HCT116 (cell line): ENCODE measurements at regions not wholly inside any gene's neighbourhood (a gene's known extent, or its start where the extent isn't known, plus 50 kb on each side); places are given as distances from the start of the nearest gene placed in this dataset.

Experiments used
- ATAC-seq: fragments of 200-7000 bp; cut with Tn5 transposase; 2 replicates; pipeline ENCODE4 v1.9.1; 2020; ENCODE audit warnings: mild to moderate bottlenecking, moderate library complexity
- BruUV-seq: library from RNA; stranded (reverse); fragments of 400-500 nt; replicated peaks from 2 replicates; lab custom pipeline; 2021; lab: Mats Ljungman, UMichigan
- CTCF ChIA-PET: fragments of 300-600 bp; sonication (Branson Sonifier 250); formaldehyde crosslinking; loops from one replicate; lab custom pipeline; 2021; ENCODE audit warnings: antibody characterized with exemption; lab: Charles Lee
- POLR2A ChIA-PET: fragments of 300-600, 350-600 bp; sonication (Branson Sonifier 250); formaldehyde crosslinking; loops from one replicate; lab custom pipeline; 2021; ENCODE audit warnings: antibody characterized with exemption; lab: Charles Lee
- RAD21 ChIA-PET, 2 experiments: fragments of 300-600 bp; sonication (Branson Sonifier 250); formaldehyde crosslinking; loops; one replicate each; lab custom pipeline; 2023; ENCODE audit warnings: low total read pairs in 2 of 2; ENCODE audit not compliant: uncharacterized antibody in 2 of 2, unreplicated experiment in 2 of 2, low non-redundant PET in 1 of 2; lab: Charles Lee
- DNase-seq: peaks from one replicate; pipeline ENCODE4 v3.0.0-alpha.2; 2010; ENCODE audit warnings: low read depth, low spot score
- H2AFZ ChIP-seq: fragments of 200-600 bp; shearing (Covaris generic), sonication (generic); 2 replicates; pipeline ENCODE4 v1.6.1; 2017; ENCODE audit warnings: low read depth, mixed run types, mixed read lengths, antibody characterized with exemption, low read length; ENCODE audit not compliant: poor library complexity, severe bottlenecking
- H3K27ac ChIP-seq: 2 replicates; pipeline ENCODE4 v1.5.1; 2012; ENCODE audit warnings: low read depth, low read length
- H3K27me3 ChIP-seq: fragments of 200-600 bp; sonication (generic); 2 replicates; pipeline ENCODE4 v1.6.1; 2016; ENCODE audit warnings: mixed run types, low read length, mixed read lengths; ENCODE audit not compliant: insufficient read depth
- H3K36me3 ChIP-seq, 2 experiments: fragments of 200-500 bp in 1 of 2; fragments of 200-600 bp in 1 of 2; sonication (Bioruptor generic) in 1 of 2; sonication (generic) in 1 of 2; 2 replicates each; pipeline versions ENCODE4 v1.5.1 to v1.6.1; 2014 to 2016; ENCODE audit warnings: low read length in 2 of 2, inconsistent platforms in 1 of 2, mixed read lengths in 1 of 2, mixed run types in 1 of 2; ENCODE audit not compliant: insufficient read depth in 2 of 2, control insufficient read depth in 1 of 2
- H3K4me1 ChIP-seq, 2 experiments: fragments of 200-600 bp in 1 of 2; sonication (generic) in 1 of 2; 2 replicates each; pipeline versions ENCODE4 v1.5.1 to v1.6.1; 2012 to 2017; ENCODE audit warnings: low read length in 2 of 2, inconsistent platforms in 1 of 2, mild to moderate bottlenecking in 1 of 2, mixed read lengths in 1 of 2, mixed run types in 1 of 2, moderate library complexity in 1 of 2; ENCODE audit not compliant: insufficient read depth in 2 of 2, control insufficient read depth in 1 of 2
- H3K4me2 ChIP-seq: fragments of 200-600 bp; sonication (generic); 2 replicates; pipeline ENCODE4 v1.6.1; 2017; ENCODE audit warnings: mixed run types, low read length, mixed read lengths
- H3K4me3 ChIP-seq, 2 experiments: fragments of 200-600 bp in 1 of 2; sonication (generic) in 1 of 2; replicated peaks in 1 of 2; 2 replicates each; pipeline ENCODE4 v1.5.1; 2011 to 2016; ENCODE audit warnings: low read length in 2 of 2, control low read depth in 1 of 2, low read depth in 1 of 2, mild to moderate bottlenecking in 1 of 2, mixed read lengths in 1 of 2, mixed run types in 1 of 2
- H3K79me2 ChIP-seq: fragments of 200-600 bp; sonication (generic); 2 replicates; pipeline ENCODE4 v1.6.1; 2017; ENCODE audit warnings: mild to moderate bottlenecking, mixed run types, low read length, moderate library complexity, mixed read lengths; ENCODE audit not compliant: insufficient read depth
- H3K9ac ChIP-seq: fragments of 200-600 bp; sonication (generic); 2 replicates; pipeline ENCODE4 v1.6.1; 2016; ENCODE audit warnings: low read length, mixed read lengths
- H3K9me2 ChIP-seq: fragments of 200-600 bp; sonication (generic), shearing (Covaris generic); 2 replicates; pipeline ENCODE4 v1.6.1; 2017; ENCODE audit warnings: mixed run types, mild to moderate bottlenecking, moderate library complexity; ENCODE audit not compliant: insufficient read depth
- H3K9me3 ChIP-seq, 2 experiments: fragments of 200-500 bp in 1 of 2; fragments of 200-600 bp in 1 of 2; sonication (Bioruptor generic) in 1 of 2; sonication (generic) in 1 of 2; 2 replicates each; pipeline ENCODE4 v1.6.1; 2014 to 2017; ENCODE audit warnings: low read length in 2 of 2, mixed read lengths in 2 of 2, inconsistent platforms in 1 of 2, low read depth in 1 of 2, mild to moderate bottlenecking in 1 of 2, mixed run types in 1 of 2, moderate library complexity in 1 of 2; ENCODE audit not compliant: control insufficient read depth in 1 of 2, insufficient read depth in 1 of 2
- H4K20me1 ChIP-seq: fragments of 200-600 bp; sonication (generic), shearing (Covaris generic); 2 replicates; pipeline ENCODE4 v1.6.1; 2017; ENCODE audit warnings: mixed run types, mild to moderate bottlenecking, moderate library complexity; ENCODE audit not compliant: insufficient read depth
- CBX3 ChIP-seq: IDR thresholded peaks from 2 replicates; pipeline ENCODE4 v1.6.1; 2012; ENCODE audit warnings: low read depth
- EGR1 ChIP-seq: IDR thresholded peaks from 2 replicates; pipeline ENCODE4 v1.6.1; 2012; ENCODE audit warnings: low read depth
- POLR2AphosphoS5 ChIP-seq: IDR thresholded peaks from 2 replicates; pipeline ENCODE4 v1.6.1; 2011; ENCODE audit warnings: mild to moderate bottlenecking, low read depth, low read length, moderate library complexity
- SIN3A ChIP-seq: IDR thresholded peaks from 2 replicates; pipeline ENCODE4 v1.6.1; 2012; ENCODE audit warnings: low read depth
- SP1 ChIP-seq: IDR thresholded peaks from 2 replicates; pipeline ENCODE4 v1.6.1; 2012; ENCODE audit warnings: low read depth
- TCF7L2 ChIP-seq: IDR thresholded peaks from 2 replicates; pipeline ENCODE4 v1.7.0; 2011; ENCODE audit warnings: borderline replicate concordance, inconsistent platforms; ENCODE audit not compliant: insufficient read depth, insufficient read length; ENCODE audit errors: extremely low read depth
- YY1 ChIP-seq: IDR thresholded peaks from 2 replicates; pipeline ENCODE4 v1.6.1; 2011; ENCODE audit warnings: low read length, low read depth, moderate library complexity, mild to moderate bottlenecking; ENCODE audit not compliant: insufficient replicate concordance; ENCODE audit errors: extremely low read depth
- ZNF274 ChIP-seq: fragments of 200-500 bp; sonication (Bioruptor generic); IDR thresholded peaks from 2 replicates; pipeline ENCODE4 v1.6.1; 2014; ENCODE audit warnings: mild to moderate bottlenecking, low read depth, low read length, inconsistent platforms
- intact Hi-C: fragments of 100-400 bp; cut with micrococcal nuclease; formaldehyde crosslinking; loops from 2 replicates; pipeline ENCODE4 v1.10.0; 2022
- TF ChIP-seq, protein P1 (sequence below): IDR thresholded peaks from 2 replicates; pipeline ENCODE4 v1.6.1; 2011; ENCODE audit warnings: mild to moderate bottlenecking, low read length, moderate library complexity; ENCODE audit not compliant: insufficient replicate concordance; ENCODE audit errors: extremely low read depth

DNA sequence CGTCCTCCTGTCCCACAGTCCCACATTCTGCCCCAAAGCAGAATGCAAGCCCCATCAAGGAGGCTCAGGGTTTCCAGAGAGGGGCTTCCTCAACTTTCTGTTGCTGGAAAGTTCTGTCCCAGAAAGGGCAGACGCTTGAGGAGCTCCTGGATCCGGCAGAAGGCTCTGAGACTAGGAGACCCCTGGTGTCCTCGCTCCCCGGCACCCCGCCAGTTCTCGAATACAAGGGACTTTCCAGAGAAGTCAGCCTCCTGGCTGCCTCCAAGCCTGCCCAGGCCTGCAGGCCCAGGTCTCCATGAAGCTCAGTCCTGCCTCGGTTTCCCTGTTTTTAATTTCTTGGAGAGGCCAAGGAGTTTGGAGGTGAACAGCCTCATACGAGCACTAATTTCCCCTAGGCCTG lies 150.4 kb downstream of the CEBPB start:
- intact Hi-C loops, result loop anchor here (5.0 kb wide), 1 partner anchor 154 kb away; no protein-coding TSS in a partner anchor
- ATAC-seq (no peak), DNase-seq (no peak)
- BruUV-seq, result no TSS peak
- Histone ChIP-seq H2AFZ (no peak overlapping the region), H3K9ac (no peak overlapping the region), H3K4me3 (no peak overlapping the region), H3K4me1 (peaks cover 2 to 6% of the 10 kb centered on the region in 2 experiments; a peak in 2 of 4 replicates), H3K9me2 (no peaks in the 10 kb centered on the region), H3K27me3 (no peaks in the 10 kb centered on the region), H3K9me3 (no peaks in the 10 kb centered on the region), H3K79me2 (no peaks in the 10 kb centered on the region), H4K20me1 (no peaks in the 10 kb centered on the region), H3K36me3 (no peaks in the 10 kb centered on the region), H3K4me2 (no peak overlapping the region), H3K27ac (no peak overlapping the region)
- TF ChIP-seq YY1, result no peak
- no peak for TF ChIP-seq EGR1
- no peak for TF ChIP-seq SP1
- no peak for TF ChIP-seq CBX3
- no peak for TF ChIP-seq TCF7L2
- no peak for TF ChIP-seq POLR2AphosphoS5
- no peak for TF ChIP-seq ZNF274
- no peak for TF ChIP-seq SIN3A
- TF ChIP-seq, protein P1, sequence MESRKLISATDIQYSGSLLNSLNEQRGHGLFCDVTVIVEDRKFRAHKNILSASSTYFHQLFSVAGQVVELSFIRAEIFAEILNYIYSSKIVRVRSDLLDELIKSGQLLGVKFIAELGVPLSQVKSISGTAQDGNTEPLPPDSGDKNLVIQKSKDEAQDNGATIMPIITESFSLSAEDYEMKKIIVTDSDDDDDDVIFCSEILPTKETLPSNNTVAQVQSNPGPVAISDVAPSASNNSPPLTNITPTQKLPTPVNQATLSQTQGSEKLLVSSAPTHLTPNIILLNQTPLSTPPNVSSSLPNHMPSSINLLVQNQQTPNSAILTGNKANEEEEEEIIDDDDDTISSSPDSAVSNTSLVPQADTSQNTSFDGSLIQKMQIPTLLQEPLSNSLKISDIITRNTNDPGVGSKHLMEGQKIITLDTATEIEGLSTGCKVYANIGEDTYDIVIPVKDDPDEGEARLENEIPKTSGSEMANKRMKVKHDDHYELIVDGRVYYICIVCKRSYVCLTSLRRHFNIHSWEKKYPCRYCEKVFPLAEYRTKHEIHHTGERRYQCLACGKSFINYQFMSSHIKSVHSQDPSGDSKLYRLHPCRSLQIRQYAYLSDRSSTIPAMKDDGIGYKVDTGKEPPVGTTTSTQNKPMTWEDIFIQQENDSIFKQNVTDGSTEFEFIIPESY, result no peak
- ChIA-PET CTCF (no interaction called here), POLR2A (no interaction called here), RAD21 (no interaction called here)
